ENCODE measurements at regions not wholly inside any gene's neighbourhood (a gene's known extent, or its start where the extent isn't known, plus 50 kb on each side); places are given as distances from the start of the nearest gene placed in this dataset.

GRCh38 chr2:57880967-57881366, 165.6 kb upstream of the VRK2 start:
- TF ChIP-seq CTCF (IDR thresholded peaks at IDR 0.05) = no peak
- no peak for TF ChIP-seq EP300 (IDR thresholded peaks at IDR 0.05)
- no peak for TF ChIP-seq POLR2A (IDR thresholded peaks at IDR 0.05)

Measured in tibial nerve (tissue), 4 donors.